Osteocyte (in vitro differentiated cells): ENCODE measurements at regions not wholly inside any gene's neighbourhood (a gene's known extent, or its start where the extent isn't known, plus 50 kb on each side); places are given as distances from the start of the nearest gene placed in this dataset.

ENCODE experiments used
- DNase-seq: peaks from one replicate; pipeline ENCODE4 v3.0.0; 2021; ENCODE audit warnings: mixed read lengths; ENCODE audit not compliant: unreplicated experiment; ENCODE audit errors: extremely low spot score
- H3K27ac Mint-ChIP-seq: one replicate; pipeline ENCODE4 v1.8.0; 2021; ENCODE audit warnings: mild to moderate bottlenecking, mixed read lengths; ENCODE audit not compliant: unreplicated experiment
- H3K27me3 Mint-ChIP-seq: one replicate; pipeline ENCODE4 v1.8.0; 2021; ENCODE audit warnings: mixed read lengths; ENCODE audit not compliant: unreplicated experiment
- H3K36me3 Mint-ChIP-seq: one replicate; pipeline ENCODE4 v1.8.0; 2021; ENCODE audit warnings: mixed read lengths; ENCODE audit not compliant: unreplicated experiment
- H3K4me1 Mint-ChIP-seq: one replicate; pipeline ENCODE4 v1.8.0; 2021; ENCODE audit warnings: mixed read lengths; ENCODE audit not compliant: unreplicated experiment
- H3K4me3 Mint-ChIP-seq: one replicate; pipeline ENCODE4 v1.8.0; 2021; ENCODE audit warnings: mild to moderate bottlenecking, moderate library complexity, mixed read lengths; ENCODE audit not compliant: unreplicated experiment
- H3K9me3 Mint-ChIP-seq: one replicate; pipeline ENCODE4 v1.8.0; 2021; ENCODE audit warnings: mixed read lengths; ENCODE audit not compliant: unreplicated experiment
- TF ChIP-seq, protein P1 (sequence below): fragments of 200-600 bp; sonication (generic); IDR thresholded peaks from 2 replicates; pipeline ENCODE4 v1.5.0; 2021; ENCODE audit warnings: antibody characterized with exemption, mild to moderate bottlenecking, moderate library complexity

- no peak overlapping the region for H3K4me3 Mint-ChIP-seq
- H3K4me1 Mint-ChIP-seq: no peaks in the 10 kb centered on the region
- no peak overlapping the region for H3K27ac Mint-ChIP-seq
- TF ChIP-seq, protein P1, sequence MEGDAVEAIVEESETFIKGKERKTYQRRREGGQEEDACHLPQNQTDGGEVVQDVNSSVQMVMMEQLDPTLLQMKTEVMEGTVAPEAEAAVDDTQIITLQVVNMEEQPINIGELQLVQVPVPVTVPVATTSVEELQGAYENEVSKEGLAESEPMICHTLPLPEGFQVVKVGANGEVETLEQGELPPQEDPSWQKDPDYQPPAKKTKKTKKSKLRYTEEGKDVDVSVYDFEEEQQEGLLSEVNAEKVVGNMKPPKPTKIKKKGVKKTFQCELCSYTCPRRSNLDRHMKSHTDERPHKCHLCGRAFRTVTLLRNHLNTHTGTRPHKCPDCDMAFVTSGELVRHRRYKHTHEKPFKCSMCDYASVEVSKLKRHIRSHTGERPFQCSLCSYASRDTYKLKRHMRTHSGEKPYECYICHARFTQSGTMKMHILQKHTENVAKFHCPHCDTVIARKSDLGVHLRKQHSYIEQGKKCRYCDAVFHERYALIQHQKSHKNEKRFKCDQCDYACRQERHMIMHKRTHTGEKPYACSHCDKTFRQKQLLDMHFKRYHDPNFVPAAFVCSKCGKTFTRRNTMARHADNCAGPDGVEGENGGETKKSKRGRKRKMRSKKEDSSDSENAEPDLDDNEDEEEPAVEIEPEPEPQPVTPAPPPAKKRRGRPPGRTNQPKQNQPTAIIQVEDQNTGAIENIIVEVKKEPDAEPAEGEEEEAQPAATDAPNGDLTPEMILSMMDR: no peak
- no peaks in the 10 kb centered on the region for H3K36me3 Mint-ChIP-seq
- H3K27me3 Mint-ChIP-seq: no peaks in the 10 kb centered on the region
- DNase-seq: no peak
- H3K9me3 Mint-ChIP-seq: peaks cover 16% of the 10 kb centered on the region
Observed at GRCh38 chr22:48071305-48071704, 1308.9 kb downstream of the TBC1D22A start.

GRCh38 chr22:48070760-48071159, 1308.3 kb downstream of the TBC1D22A start:
- Mint-ChIP-seq H3K4me3 (no peak overlapping the region), H3K36me3 (no peaks in the 10 kb centered on the region), H3K9me3 (peaks cover 16% of the 10 kb centered on the region), H3K27me3 (no peaks in the 10 kb centered on the region), H3K27ac (no peak overlapping the region), H3K4me1 (no peaks in the 10 kb centered on the region)
- TF ChIP-seq, protein P1: no peak
- no peak for DNase-seq

DNA sequence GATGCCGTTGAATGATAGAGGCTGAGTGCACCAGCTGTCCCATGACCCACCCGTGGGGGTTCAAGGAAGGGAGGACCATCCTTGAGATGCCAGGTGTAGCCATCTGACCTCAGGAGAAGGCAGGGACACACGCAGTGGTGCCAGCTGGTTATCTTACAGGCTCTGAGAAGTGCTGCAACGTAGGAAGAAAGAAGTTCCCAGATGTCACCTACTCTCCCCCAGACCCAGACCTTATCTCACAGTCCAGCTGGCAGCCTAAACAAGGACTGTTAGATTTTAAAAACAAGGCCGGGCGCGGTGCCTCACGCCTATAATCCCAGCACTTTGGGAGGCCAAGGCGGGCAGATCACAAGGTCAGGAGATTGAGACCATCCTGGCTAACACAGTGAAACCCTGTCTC, 1307.6 kb downstream of the TBC1D22A start:
- no peak overlapping the region for H3K27ac Mint-ChIP-seq
- H3K4me3 Mint-ChIP-seq: no peak overlapping the region
- DNase-seq: no peak
- no peaks in the 10 kb centered on the region for H3K27me3 Mint-ChIP-seq
- H3K4me1 Mint-ChIP-seq: no peaks in the 10 kb centered on the region
- TF ChIP-seq, protein P1: no peak
- no peaks in the 10 kb centered on the region for H3K36me3 Mint-ChIP-seq
- H3K9me3 Mint-ChIP-seq: peaks cover 16% of the 10 kb centered on the region

DNA sequence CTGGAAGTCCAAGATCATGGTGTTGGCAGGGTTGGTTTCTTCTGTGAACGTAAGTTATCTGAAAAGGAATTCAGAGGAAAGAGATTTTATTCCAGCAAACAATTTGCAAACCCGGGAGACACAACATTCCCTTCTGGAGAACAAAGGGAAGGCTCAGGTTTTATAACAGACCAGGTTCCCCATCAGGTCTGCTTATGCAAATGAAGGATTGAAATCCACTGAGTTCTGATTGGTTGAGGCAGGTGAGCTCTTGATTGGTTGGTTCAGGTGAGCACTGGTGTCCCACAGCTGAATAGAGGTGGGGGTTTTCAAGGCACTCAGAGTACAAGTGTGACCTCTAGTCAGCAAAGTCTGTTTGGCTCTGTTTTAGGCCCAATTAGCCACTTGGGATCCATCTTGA, 1306.8 kb downstream of the TBC1D22A start:
- TF ChIP-seq, protein P1: no peak
- H3K9me3 Mint-ChIP-seq: peaks cover 21% of the 10 kb centered on the region

GRCh38 chr22:48068323-48068885, 1306.0 kb downstream of the TBC1D22A start:
- no peak for DNase-seq
- no peaks in the 10 kb centered on the region for H3K4me1 Mint-ChIP-seq
- no peaks in the 10 kb centered on the region for H3K36me3 Mint-ChIP-seq
- no peaks in the 10 kb centered on the region for H3K27me3 Mint-ChIP-seq
- no peak overlapping the region for H3K4me3 Mint-ChIP-seq
- TF ChIP-seq, protein P1: no peak
- no peak overlapping the region for H3K27ac Mint-ChIP-seq
- H3K9me3 Mint-ChIP-seq: peaks cover 24% of the 10 kb centered on the region

More for the DNA sequence above, 1306.8 kb downstream of the TBC1D22A start:
- no peaks in the 10 kb centered on the region for H3K27me3 Mint-ChIP-seq
- H3K4me3 Mint-ChIP-seq: no peak overlapping the region
- no peaks in the 10 kb centered on the region for H3K4me1 Mint-ChIP-seq
- H3K27ac Mint-ChIP-seq: no peak overlapping the region
- no peaks in the 10 kb centered on the region for H3K36me3 Mint-ChIP-seq
- no peak for DNase-seq
